ENCODE measurements at regions not wholly inside any gene's neighbourhood (a gene's known extent, or its start where the extent isn't known, plus 50 kb on each side); places are given as distances from the start of the nearest gene placed in this dataset.

DNA sequence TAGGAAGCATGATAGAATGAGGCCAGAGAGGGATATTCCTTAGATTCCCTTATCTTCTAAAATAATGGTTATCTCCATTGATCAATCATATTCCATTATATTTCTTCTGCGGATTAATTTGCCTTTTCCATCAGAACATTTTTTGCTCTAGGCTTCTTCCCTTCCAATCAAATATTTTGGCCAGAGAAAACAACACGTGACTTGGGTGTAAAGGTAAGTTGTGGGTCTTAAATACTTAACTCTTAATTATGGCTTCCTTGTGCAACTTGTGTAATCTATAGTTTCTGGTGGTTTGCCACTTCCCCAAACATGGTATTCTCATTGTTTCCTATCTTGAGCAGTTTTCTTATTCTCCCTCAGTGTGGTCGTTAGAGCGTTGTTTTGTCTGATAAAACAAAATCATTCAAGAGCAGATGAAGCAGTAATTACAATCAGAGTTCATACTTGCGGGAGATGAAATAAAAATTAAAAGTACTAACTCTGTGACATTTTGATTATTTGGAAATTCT, 889.3 kb downstream of the MAT2B start:
- no peaks in the 10 kb centered on the region for H3K36me3 ChIP-seq (ENCODE audit: control insufficient read depth in 2 of 2, extremely low read depth in 1 of 2, insufficient read depth in 2 of 2, low read length in 2 of 2)
- H3K9me1 ChIP-seq (replicated peaks; ENCODE audit: control insufficient read depth, extremely low read depth, insufficient read depth, low read length), result no peaks in the 10 kb centered on the region
- ChIA-PET POLR2A (no interaction called here), CTCF (no interaction called here)
- H3K9me3 ChIP-seq (replicated peaks; ENCODE audit: control insufficient read depth, insufficient read depth, low read length), result no peaks in the 10 kb centered on the region
- no TSS peak for BruUV-seq (replicated peaks)
- H3K4me2 ChIP-seq (ENCODE audit: insufficient read depth, low read length), result no peak overlapping the region
- dilution Hi-C loops (cut with MboI; ENCODE audit: extremely low pct_ligation_motif_present, low sequenced_read_pairs) (no loop called here), intact Hi-C loops (cut with micrococcal nuclease) (no loop called here)
- H3K4me3 ChIP-seq (replicated peaks in 1 of 3; ENCODE audit: insufficient read depth in 1 of 3, low read depth in 1 of 3, low read length in 3 of 3), result no peak overlapping the region
- no peaks in the 10 kb centered on the region for H3K27me3 ChIP-seq (ENCODE audit: control insufficient read depth in 2 of 2, insufficient read depth in 2 of 2, low read length in 2 of 2)
- H3K79me2 ChIP-seq (ENCODE audit: control insufficient read depth, insufficient read depth, low read length), result no peaks in the 10 kb centered on the region
- FAIRE-seq (no peak), DNase-seq (ENCODE audit: low read depth, low spot score) (no peak)
- H3K9ac ChIP-seq (replicated peaks; ENCODE audit: extremely low read depth, insufficient read depth, low read length), result no peak overlapping the region
- H3K27ac ChIP-seq (ENCODE audit: insufficient read depth, low read depth, low read length), result no peak overlapping the region
- no peaks in the 10 kb centered on the region for H3K4me1 ChIP-seq (ENCODE audit: control insufficient read depth, extremely low read depth, insufficient read depth, low read length)
- TF ChIP-seq POLR2A (IDR thresholded peaks at IDR 0.05; ENCODE audit: low read depth, low read length) (no peak), EZH2 (IDR thresholded peaks at IDR 0.05; ENCODE audit: borderline replicate concordance, low read depth, low read length, severe bottlenecking) (no peak), FOS (IDR thresholded peaks at IDR 0.05; ENCODE audit: borderline replicate concordance, insufficient read depth, low read length) (no peak), JUN (IDR thresholded peaks at IDR 0.05; ENCODE audit: borderline replicate concordance, insufficient read depth, insufficient read length, low read depth) (no peak), GATA2 (IDR thresholded peaks at IDR 0.05; ENCODE audit: insufficient read depth, insufficient read length, low read depth, low read length) (no peak), POLR2AphosphoS5 (IDR thresholded peaks at IDR 0.05; ENCODE audit: insufficient read depth, low read depth, low read length) (no peak), MYC (IDR thresholded peaks at IDR 0.05; ENCODE audit: low read depth, low read length) (no peak)
- TF ChIP-seq, protein P1, sequence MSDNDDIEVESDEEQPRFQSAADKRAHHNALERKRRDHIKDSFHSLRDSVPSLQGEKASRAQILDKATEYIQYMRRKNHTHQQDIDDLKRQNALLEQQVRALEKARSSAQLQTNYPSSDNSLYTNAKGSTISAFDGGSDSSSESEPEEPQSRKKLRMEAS (IDR thresholded peaks at IDR 0.05; ENCODE audit: insufficient read depth, insufficient read length), result no peak
- TF ChIP-seq, protein P2, sequence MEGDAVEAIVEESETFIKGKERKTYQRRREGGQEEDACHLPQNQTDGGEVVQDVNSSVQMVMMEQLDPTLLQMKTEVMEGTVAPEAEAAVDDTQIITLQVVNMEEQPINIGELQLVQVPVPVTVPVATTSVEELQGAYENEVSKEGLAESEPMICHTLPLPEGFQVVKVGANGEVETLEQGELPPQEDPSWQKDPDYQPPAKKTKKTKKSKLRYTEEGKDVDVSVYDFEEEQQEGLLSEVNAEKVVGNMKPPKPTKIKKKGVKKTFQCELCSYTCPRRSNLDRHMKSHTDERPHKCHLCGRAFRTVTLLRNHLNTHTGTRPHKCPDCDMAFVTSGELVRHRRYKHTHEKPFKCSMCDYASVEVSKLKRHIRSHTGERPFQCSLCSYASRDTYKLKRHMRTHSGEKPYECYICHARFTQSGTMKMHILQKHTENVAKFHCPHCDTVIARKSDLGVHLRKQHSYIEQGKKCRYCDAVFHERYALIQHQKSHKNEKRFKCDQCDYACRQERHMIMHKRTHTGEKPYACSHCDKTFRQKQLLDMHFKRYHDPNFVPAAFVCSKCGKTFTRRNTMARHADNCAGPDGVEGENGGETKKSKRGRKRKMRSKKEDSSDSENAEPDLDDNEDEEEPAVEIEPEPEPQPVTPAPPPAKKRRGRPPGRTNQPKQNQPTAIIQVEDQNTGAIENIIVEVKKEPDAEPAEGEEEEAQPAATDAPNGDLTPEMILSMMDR (IDR thresholded peaks at IDR 0.05; ENCODE audit: extremely low read depth in 1 of 2, insufficient read depth in 1 of 2, low read depth in 1 of 2, low read length in 2 of 2), result no peak
- H4K20me1 ChIP-seq (replicated peaks; ENCODE audit: control insufficient read depth, extremely low read depth, insufficient read depth, low read length), result no peaks in the 10 kb centered on the region
- H2AFZ ChIP-seq (ENCODE audit: low read depth, low read length), result no peak overlapping the region

Data from endothelial cell of umbilical vein (primary cell).